ENCODE measurements at regions not wholly inside any gene's neighbourhood (a gene's known extent, or its start where the extent isn't known, plus 50 kb on each side); places are given as distances from the start of the nearest gene placed in this dataset.

- intact Hi-C loops (cut with DNase I), result loop anchor here (10.0 kb wide), 1 partner anchor 1055 kb away; no protein-coding TSS in a partner anchor
- Histone ChIP-seq H3K4me1 (peaks cover 0 to 27% (median 0%) of the 10 kb centered on the region in 3 donors), H3K36me3 (no peaks in the 10 kb centered on the region), H3K9me3 (peaks cover 0 to 3% (median 0%) of the 10 kb centered on the region in 3 donors), H3K4me3 (no peak overlapping the region), H3K27me3 (no peaks in the 10 kb centered on the region), H3K27ac (no peak overlapping the region)
- TF ChIP-seq, protein P1, sequence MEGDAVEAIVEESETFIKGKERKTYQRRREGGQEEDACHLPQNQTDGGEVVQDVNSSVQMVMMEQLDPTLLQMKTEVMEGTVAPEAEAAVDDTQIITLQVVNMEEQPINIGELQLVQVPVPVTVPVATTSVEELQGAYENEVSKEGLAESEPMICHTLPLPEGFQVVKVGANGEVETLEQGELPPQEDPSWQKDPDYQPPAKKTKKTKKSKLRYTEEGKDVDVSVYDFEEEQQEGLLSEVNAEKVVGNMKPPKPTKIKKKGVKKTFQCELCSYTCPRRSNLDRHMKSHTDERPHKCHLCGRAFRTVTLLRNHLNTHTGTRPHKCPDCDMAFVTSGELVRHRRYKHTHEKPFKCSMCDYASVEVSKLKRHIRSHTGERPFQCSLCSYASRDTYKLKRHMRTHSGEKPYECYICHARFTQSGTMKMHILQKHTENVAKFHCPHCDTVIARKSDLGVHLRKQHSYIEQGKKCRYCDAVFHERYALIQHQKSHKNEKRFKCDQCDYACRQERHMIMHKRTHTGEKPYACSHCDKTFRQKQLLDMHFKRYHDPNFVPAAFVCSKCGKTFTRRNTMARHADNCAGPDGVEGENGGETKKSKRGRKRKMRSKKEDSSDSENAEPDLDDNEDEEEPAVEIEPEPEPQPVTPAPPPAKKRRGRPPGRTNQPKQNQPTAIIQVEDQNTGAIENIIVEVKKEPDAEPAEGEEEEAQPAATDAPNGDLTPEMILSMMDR (IDR thresholded peaks at IDR 0.05), result no peak
- TF ChIP-seq POLR2A (IDR thresholded peaks at IDR 0.05), result no peak
- 89 to 94% methylated on average over 5 of the region's 5 CpGs for WGBS, 2 donors
- no peak for DNase-seq
These were observed 272.2 kb downstream of the CDC5L start for GRCh38 chr6:44659726-44660125.

GRCh38 chr6:44660561-44661220 is 273.2 kb downstream of the CDC5L start:
- Histone ChIP-seq H3K27ac (no peak overlapping the region), H3K4me1 (peaks cover 0 to 19% (median 0%) of the 10 kb centered on the region in 3 donors), H3K4me3 (no peak overlapping the region), H3K9me3 (peaks cover 0 to 3% (median 0%) of the 10 kb centered on the region in 3 donors), H3K27me3 (no peaks in the 10 kb centered on the region), H3K36me3 (no peaks in the 10 kb centered on the region)
- TF ChIP-seq, protein P1 (IDR thresholded peaks at IDR 0.05), result no peak
- no peak for TF ChIP-seq POLR2A (IDR thresholded peaks at IDR 0.05)
- intact Hi-C loops (cut with DNase I), result no loop called here
- WGBS, 2 donors, result 66 to 77% methylated on average over 8 to 9 of the region's 9 CpGs
- no peak for DNase-seq

GRCh38 chr6:44661221-44662008 is 273.9 kb downstream of the CDC5L start:
- intact Hi-C loops (cut with DNase I), result no loop called here
- H3K27ac ChIP-seq, result no peak overlapping the region
- no peak for DNase-seq
- no peaks in the 10 kb centered on the region for H3K27me3 ChIP-seq
- H3K9me3 ChIP-seq, result peaks cover 0 to 3% (median 0%) of the 10 kb centered on the region in 3 donors
- H3K36me3 ChIP-seq, result no peaks in the 10 kb centered on the region
- TF ChIP-seq, protein P1 (IDR thresholded peaks at IDR 0.05), result no peak
- TF ChIP-seq POLR2A (IDR thresholded peaks at IDR 0.05), result no peak
- 34 to 64% methylated on average over 7 of the region's 7 CpGs for WGBS, 2 donors
- H3K4me1 ChIP-seq, result peaks cover 0 to 17% (median 0%) of the 10 kb centered on the region in 3 donors
- no peak overlapping the region for H3K4me3 ChIP-seq

DNA sequence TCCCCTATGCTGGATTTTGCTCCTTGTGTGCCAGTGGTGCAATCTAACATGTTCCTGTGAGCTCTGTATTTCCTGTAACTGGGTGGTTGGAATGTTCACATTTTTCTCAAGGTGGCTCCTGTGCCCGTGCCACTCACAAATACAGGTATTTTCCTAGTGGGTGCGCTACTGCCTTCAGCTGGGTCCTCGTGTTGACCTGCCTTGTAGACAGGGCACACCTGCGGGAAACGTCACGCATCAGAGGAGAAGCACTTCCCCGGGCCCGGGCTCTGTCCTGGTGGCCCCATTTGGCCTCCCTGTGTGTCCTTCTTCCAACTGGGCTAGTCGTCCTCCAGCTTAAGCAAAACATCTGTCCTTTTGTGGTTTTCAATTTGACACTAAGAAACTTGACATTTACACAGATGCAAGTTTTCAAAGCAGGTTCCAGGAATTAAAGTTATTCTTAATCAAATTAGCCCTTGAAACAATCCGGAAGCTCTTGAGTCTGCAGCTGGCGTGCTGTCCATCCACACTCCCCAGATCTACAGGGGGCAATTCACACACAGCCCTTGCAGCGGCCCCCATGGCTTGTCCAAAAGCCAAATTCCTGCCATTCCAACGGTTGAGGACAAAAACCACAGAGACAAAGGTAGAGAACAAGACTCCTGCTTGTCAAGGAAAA is 275.1 kb downstream of the CDC5L start:
- Histone ChIP-seq H3K27me3 (no peaks in the 10 kb centered on the region), H3K27ac (no peak overlapping the region), H3K36me3 (no peaks in the 10 kb centered on the region), H3K4me1 (peaks cover 0 to 17% (median 0%) of the 10 kb centered on the region in 3 donors), H3K9me3 (peaks cover 0 to 3% (median 0%) of the 10 kb centered on the region in 3 donors), H3K4me3 (no peak overlapping the region)
- no peak for DNase-seq
- TF ChIP-seq, protein P1 (IDR thresholded peaks at IDR 0.05), result no peak
- TF ChIP-seq POLR2A (IDR thresholded peaks at IDR 0.05), result no peak
- 55 to 81% methylated on average over 6 to 11 of the region's 13 CpGs for WGBS, 2 donors
- intact Hi-C loops (cut with DNase I), result no loop called here
